ENCODE measurements at regions not wholly inside any gene's neighbourhood (a gene's known extent, or its start where the extent isn't known, plus 50 kb on each side); places are given as distances from the start of the nearest gene placed in this dataset.

DNA sequence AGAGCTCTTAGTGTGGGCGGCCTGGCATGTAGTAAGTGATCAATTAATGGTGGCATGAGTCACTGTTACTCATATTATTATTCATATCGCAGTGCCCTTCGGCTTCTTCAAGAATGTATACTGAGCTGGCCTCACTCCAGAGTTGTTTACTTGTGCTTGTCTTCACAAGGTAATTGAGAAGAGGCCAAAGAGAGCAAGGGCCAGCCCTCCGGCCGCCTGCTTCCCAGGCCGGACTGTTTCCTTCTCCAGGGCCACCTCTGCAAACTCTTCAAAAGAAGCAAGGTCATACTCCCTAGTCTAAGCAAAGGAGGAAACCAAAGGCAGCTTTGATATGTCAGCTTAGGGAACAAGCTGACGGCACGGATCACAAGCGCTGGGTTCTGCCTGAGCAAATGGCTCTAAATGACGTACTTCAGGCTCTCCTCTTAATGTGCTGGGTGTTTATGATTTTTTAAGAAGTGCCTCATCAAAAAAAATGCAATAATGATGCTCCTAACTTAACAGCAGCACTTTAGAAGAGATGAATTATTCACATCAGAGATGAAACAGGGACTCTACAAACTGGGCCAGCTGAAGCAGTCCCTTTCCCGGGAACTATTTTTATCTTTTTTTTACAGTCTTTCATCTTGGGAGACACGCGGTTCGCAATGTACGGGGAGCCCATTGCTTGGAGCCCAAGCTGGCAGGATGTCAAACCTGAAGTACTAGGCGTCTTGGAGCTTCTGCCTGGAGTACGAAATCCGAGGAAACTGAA lies 65.6 kb upstream of the DLK1 start:
- Histone ChIP-seq H3K4me2 (ENCODE audit: low read length) (no peak overlapping the region), H3K4me3 (ENCODE audit: low read length) (no peak overlapping the region), H3K9ac (ENCODE audit: low read depth, low read length) (no peak overlapping the region), H3K9me3 (replicated peaks; ENCODE audit: low read length) (no peaks in the 10 kb centered on the region), H3K36me3 (ENCODE audit: insufficient read depth, low read length) (no peaks in the 10 kb centered on the region), H3K4me1 (ENCODE audit: control insufficient read depth, insufficient read depth, low read length) (peaks cover 15% of the 10 kb centered on the region), H3K27me3 (ENCODE audit: control insufficient read depth, insufficient read depth, low read length) (peaks cover 19% of the 10 kb centered on the region)

DNA sequence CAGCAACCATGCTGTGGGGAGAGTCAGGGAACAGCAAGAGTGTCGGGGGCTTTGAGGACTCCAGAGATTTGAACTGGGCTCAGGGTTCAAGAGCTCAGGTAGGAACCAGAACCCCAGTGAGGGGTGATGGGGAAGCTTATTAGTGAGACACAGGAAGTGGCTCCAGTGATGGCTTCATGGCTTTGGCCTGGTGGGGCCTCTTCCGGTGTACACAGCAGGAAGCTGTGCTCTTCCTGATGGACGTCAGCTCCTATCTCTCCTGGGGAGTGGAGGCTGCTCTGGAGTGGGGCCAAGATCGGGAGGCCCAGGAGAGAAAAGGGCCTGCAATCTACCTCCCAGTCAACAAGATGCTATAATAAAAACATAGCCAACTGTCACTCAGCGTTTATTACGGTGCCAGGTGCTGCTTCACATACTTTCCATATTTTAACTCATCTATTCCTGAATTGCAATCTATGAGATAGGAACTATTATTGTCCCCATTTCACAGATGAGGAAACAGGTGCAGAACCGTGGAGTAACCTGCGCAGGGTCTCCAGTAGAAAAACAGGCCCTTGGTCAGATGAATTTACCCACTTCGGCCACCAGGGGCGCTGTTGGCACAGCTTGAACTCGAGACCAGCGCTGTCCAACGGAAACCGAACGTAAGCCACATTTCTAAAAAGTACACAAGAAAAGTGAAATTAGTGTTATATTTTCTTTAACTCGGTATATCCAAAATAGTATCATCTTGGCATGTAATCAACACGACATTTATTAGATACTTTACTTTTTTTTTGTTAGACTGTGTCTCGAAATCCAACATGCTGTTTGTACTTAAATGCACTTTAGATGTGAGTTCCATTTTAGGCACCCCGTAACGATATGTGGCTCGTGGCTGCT lies 63.6 kb upstream of the DLK1 start:
- H3K4me2 ChIP-seq (ENCODE audit: low read length), result no peak overlapping the region
- H3K4me3 ChIP-seq (ENCODE audit: low read length), result no peak overlapping the region
- peaks cover 20% of the 10 kb centered on the region for H3K4me1 ChIP-seq (ENCODE audit: control insufficient read depth, insufficient read depth, low read length)
- H3K9ac ChIP-seq (ENCODE audit: low read depth, low read length), result no peak overlapping the region
- no peaks in the 10 kb centered on the region for H3K9me3 ChIP-seq (replicated peaks; ENCODE audit: low read length)
- peaks cover 16% of the 10 kb centered on the region for H3K27me3 ChIP-seq (ENCODE audit: control insufficient read depth, insufficient read depth, low read length)
- no peaks in the 10 kb centered on the region for H3K36me3 ChIP-seq (ENCODE audit: insufficient read depth, low read length)

DNA sequence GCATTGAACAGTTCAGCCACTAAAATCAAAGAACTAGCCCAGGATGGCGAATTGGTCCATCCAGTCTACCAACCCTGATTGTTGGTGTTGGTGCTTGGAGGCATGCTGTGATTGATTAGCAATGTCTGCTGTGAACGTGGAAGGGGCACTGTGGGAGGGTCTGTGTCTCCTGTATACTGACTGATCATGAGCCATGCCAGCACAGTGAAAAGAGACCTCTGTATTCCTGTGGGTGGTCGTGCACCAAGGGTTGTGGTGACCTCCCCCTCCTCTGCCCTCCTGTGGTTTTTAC lies 63.0 kb upstream of the DLK1 start:
- H3K36me3 ChIP-seq (ENCODE audit: insufficient read depth, low read length), result no peaks in the 10 kb centered on the region
- H3K4me2 ChIP-seq (ENCODE audit: low read length), result no peak overlapping the region
- no peak overlapping the region for H3K4me3 ChIP-seq (ENCODE audit: low read length)
- H3K27me3 ChIP-seq (ENCODE audit: control insufficient read depth, insufficient read depth, low read length), result peaks cover 14% of the 10 kb centered on the region
- H3K4me1 ChIP-seq (ENCODE audit: control insufficient read depth, insufficient read depth, low read length), result peaks cover 20% of the 10 kb centered on the region
- H3K9me3 ChIP-seq (replicated peaks; ENCODE audit: low read length), result no peaks in the 10 kb centered on the region
- H3K9ac ChIP-seq (ENCODE audit: low read depth, low read length), result no peak overlapping the region

DNA sequence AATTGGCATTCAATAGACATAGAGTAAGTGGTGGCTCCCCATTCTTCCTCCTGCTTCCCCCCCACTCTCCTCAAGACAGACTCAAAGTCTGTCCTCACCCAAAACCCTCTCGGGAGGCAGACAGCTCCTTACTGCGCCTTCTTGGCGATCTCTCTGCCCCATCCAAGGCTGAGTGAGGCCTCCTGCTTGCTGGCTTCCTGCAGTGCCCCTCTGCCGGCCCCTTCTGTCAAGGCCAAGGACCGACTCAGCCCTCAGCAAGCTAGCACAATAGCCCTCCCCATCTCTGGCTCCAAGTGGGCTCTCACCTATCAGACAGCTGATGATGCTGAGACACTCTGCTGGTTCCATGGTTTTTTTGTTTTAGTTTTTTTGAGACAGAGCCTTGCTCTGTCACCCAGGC lies 62.5 kb upstream of the DLK1 start:
- H3K9ac ChIP-seq (ENCODE audit: low read depth, low read length), result no peak overlapping the region
- H3K27me3 ChIP-seq (ENCODE audit: control insufficient read depth, insufficient read depth, low read length), result peaks cover 17% of the 10 kb centered on the region
- H3K4me3 ChIP-seq (ENCODE audit: low read length), result no peak overlapping the region
- no peaks in the 10 kb centered on the region for H3K36me3 ChIP-seq (ENCODE audit: insufficient read depth, low read length)
- no peaks in the 10 kb centered on the region for H3K9me3 ChIP-seq (replicated peaks; ENCODE audit: low read length)
- no peak overlapping the region for H3K4me2 ChIP-seq (ENCODE audit: low read length)
- peaks cover 21% of the 10 kb centered on the region for H3K4me1 ChIP-seq (ENCODE audit: control insufficient read depth, insufficient read depth, low read length)

DNA sequence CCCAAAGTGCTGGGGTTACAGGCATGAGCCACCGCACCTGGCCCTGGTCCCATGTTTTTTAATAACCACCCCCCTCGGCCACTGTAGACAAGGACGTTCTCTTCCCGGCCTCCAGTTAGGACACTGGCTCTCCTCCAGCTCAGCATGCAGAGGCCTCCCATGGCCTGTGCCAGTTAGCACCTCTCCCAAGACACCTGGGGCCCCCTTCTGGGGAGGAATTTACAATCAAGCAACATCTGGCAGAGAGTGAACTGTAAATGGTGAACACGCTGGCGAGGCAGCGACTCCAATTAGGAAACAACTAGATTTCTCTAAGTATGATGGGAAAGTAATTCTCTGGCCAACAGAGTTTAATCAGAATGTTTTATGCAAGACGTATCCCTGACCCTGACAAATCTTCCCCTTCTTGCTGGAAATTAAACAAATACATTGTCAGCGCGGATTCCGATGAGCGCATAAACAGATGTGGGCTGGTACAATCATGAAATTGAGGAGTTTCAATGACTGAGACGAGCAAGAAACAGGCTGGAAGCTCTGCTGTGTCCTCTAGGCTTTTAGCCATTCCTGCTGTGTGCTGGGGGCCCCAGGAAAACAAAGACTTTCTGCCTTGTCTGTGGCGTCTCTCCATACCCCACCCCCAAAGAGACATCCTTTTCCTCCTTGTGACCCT lies 61.7 kb upstream of the DLK1 start:
- Histone ChIP-seq H3K9ac (ENCODE audit: low read depth, low read length) (no peak overlapping the region), H3K27me3 (ENCODE audit: control insufficient read depth, insufficient read depth, low read length) (peaks cover 24% of the 10 kb centered on the region), H3K4me3 (ENCODE audit: low read length) (peak overlapping the region; percentile 27), H3K4me2 (ENCODE audit: low read length) (peak overlapping the region; percentile 71), H3K36me3 (ENCODE audit: insufficient read depth, low read length) (no peaks in the 10 kb centered on the region), H3K9me3 (replicated peaks; ENCODE audit: low read length) (no peaks in the 10 kb centered on the region), H3K4me1 (ENCODE audit: control insufficient read depth, insufficient read depth, low read length) (peaks cover 28% of the 10 kb centered on the region)

DNA sequence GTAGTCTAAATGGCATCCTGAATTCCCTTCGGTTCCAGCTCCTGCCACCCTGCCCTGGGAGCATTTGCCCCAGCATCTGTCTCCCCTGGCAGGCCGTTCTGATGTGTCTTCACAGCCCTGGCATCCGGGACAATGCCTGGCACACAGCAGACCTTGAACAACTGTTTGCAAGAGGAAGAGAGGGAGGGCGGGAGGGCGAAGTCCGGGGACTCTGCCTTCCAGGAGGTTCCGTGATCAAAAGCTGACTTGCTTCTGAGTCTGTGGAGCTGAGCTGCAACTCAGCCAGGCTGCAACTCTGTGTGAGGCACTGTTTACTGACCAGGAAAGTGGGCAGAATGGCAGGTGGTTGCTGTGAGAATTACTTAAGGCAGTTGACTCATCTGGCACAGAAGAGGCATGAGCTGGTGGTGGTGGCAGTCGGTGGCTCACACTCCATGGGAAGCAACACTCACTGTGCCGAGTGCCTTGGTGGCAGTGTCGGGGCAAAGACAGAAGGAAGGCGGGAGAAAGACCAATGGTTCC lies 61.1 kb upstream of the DLK1 start:
- Histone ChIP-seq H3K36me3 (ENCODE audit: insufficient read depth, low read length) (no peaks in the 10 kb centered on the region), H3K9ac (ENCODE audit: low read depth, low read length) (no peak overlapping the region), H3K4me2 (ENCODE audit: low read length) (peak overlapping the region; percentile 71), H3K9me3 (replicated peaks; ENCODE audit: low read length) (no peaks in the 10 kb centered on the region), H3K27me3 (ENCODE audit: control insufficient read depth, insufficient read depth, low read length) (peaks cover 25% of the 10 kb centered on the region), H3K4me3 (ENCODE audit: low read length) (peak overlapping the region; percentile 27), H3K4me1 (ENCODE audit: control insufficient read depth, insufficient read depth, low read length) (peaks cover 33% of the 10 kb centered on the region)

DNA sequence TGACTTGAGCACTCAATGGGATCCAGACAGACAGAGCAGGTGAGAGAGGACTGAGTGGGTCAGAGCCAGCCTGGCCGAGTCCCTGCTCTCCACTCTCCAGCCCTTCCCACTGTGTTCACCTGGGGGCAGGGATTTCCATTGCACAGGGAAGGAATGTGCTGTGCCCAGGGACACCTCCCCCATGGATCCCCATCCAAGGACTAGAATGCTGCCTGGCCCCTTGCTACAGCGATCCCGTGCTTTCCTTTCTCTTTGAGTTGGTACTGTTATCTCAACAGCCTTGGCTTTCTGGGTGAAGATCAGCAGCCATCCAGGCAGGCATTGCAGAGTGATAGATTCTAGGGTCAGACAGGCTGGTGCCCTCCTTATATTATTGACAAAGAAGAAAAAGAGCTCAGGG lies 60.3 kb upstream of the DLK1 start:
- H3K27me3 ChIP-seq (ENCODE audit: control insufficient read depth, insufficient read depth, low read length), result peaks cover 25% of the 10 kb centered on the region
- H3K9me3 ChIP-seq (replicated peaks; ENCODE audit: low read length), result no peaks in the 10 kb centered on the region
- peaks cover 33% of the 10 kb centered on the region for H3K4me1 ChIP-seq (ENCODE audit: control insufficient read depth, insufficient read depth, low read length)

DNA sequence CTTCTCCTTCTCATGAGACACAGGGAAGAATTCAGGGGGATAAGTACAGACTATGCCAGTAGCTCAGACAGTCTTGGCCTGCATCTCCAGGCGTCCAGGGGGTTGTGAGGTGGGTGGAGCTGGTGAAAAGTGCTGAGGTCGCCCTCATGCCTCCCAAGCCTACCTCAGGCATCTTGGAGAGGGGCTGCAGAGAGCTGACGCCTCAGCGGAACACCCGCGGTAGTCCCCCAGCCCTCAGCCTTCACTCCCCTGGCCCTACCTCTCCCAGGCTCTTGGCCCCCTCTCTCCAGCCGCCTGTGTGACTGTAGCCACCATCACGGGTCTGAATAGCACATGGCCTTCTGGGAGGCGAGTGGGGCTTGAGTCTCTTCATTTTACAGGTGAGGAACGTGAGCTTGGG lies 59.8 kb upstream of the DLK1 start:
- H3K4me2 ChIP-seq (ENCODE audit: low read length), result no peak overlapping the region
- H3K9me3 ChIP-seq (replicated peaks; ENCODE audit: low read length), result no peaks in the 10 kb centered on the region
- H3K27me3 ChIP-seq (ENCODE audit: control insufficient read depth, insufficient read depth, low read length), result peaks cover 25% of the 10 kb centered on the region

More for the DNA sequence above, 60.3 kb upstream of the DLK1 start:
- Histone ChIP-seq H3K4me2 (ENCODE audit: low read length) (no peak overlapping the region), H3K9ac (ENCODE audit: low read depth, low read length) (no peak overlapping the region), H3K36me3 (ENCODE audit: insufficient read depth, low read length) (no peaks in the 10 kb centered on the region), H3K4me3 (ENCODE audit: low read length) (no peak overlapping the region)

DNA sequence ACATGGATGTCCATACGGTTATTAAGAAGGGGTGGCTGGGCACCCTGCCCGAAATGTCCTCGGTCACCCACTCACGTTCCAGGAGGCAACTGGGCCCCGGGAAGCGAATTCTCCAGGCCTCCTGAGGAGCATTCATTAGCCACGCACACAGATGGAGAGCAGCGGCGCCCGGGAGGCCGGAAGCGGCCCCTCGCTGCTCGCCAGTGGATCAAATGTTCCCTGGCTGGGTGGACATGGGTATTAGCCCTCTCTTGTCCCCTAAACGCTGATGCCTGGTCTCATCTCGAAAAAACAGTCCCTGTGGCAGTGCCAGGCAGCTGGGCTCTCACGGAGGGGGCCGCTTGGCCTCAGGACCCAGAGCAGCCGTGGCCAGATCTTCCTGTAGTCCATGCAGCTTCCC lies 59.0 kb upstream of the DLK1 start:
- Histone ChIP-seq H3K36me3 (ENCODE audit: insufficient read depth, low read length) (no peaks in the 10 kb centered on the region), H3K9me3 (replicated peaks; ENCODE audit: low read length) (no peaks in the 10 kb centered on the region), H3K4me3 (ENCODE audit: low read length) (no peak overlapping the region), H3K4me2 (ENCODE audit: low read length) (no peak overlapping the region), H3K4me1 (ENCODE audit: control insufficient read depth, insufficient read depth, low read length) (peaks cover 33% of the 10 kb centered on the region), H3K27me3 (ENCODE audit: control insufficient read depth, insufficient read depth, low read length) (peaks cover 33% of the 10 kb centered on the region), H3K9ac (ENCODE audit: low read depth, low read length) (no peak overlapping the region)

More for the DNA sequence above, 59.8 kb upstream of the DLK1 start:
- peaks cover 33% of the 10 kb centered on the region for H3K4me1 ChIP-seq (ENCODE audit: control insufficient read depth, insufficient read depth, low read length)
- H3K4me3 ChIP-seq (ENCODE audit: low read length), result no peak overlapping the region
- no peaks in the 10 kb centered on the region for H3K36me3 ChIP-seq (ENCODE audit: insufficient read depth, low read length)
- no peak overlapping the region for H3K9ac ChIP-seq (ENCODE audit: low read depth, low read length)

DNA sequence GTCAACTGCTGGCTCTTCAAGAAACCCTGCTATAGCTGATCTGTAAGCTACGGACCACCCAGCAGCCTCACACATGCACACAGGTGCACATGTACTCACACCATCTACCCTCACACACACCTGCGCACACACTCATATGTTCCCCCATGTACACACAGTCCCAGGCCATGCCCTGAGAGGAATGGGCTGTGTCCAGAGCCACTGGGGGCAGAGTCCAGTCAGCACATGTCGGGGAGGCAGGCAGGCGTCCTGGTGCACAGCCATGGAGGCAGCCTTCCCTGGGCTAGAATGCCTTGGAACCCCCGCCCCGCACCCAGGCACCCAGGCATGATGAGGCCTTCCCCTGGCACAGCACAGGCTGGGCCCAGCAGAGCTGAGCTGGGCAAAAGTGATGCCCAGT lies 58.3 kb upstream of the DLK1 start:
- H3K27me3 ChIP-seq (ENCODE audit: control insufficient read depth, insufficient read depth, low read length), result peaks cover 39% of the 10 kb centered on the region
- H3K9ac ChIP-seq (ENCODE audit: low read depth, low read length), result no peak overlapping the region
- H3K4me2 ChIP-seq (ENCODE audit: low read length), result no peak overlapping the region
- H3K4me3 ChIP-seq (ENCODE audit: low read length), result no peak overlapping the region
- H3K4me1 ChIP-seq (ENCODE audit: control insufficient read depth, insufficient read depth, low read length), result peaks cover 33% of the 10 kb centered on the region
- H3K36me3 ChIP-seq (ENCODE audit: insufficient read depth, low read length), result no peaks in the 10 kb centered on the region
- H3K9me3 ChIP-seq (replicated peaks; ENCODE audit: low read length), result no peaks in the 10 kb centered on the region

DNA sequence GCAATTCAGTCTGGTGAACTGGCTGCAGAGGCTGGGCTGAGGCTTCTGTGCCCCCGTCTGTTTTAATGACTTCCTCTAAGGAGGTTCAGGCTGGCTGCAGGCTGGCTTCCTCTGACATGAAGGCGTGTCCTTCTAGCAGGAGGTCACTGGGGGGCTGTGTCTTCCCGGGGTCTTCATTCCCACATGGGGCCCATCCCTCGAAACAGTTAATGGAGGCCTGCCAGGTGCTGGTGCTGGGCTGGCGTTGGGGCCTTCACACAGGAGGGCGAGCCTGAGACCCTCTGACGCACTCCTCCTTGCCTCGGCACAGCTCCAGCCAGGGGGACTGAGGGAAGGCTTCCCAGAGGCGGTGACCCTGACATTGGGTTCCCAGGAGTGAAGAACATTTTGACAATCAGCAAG lies 57.7 kb upstream of the DLK1 start:
- no peak overlapping the region for H3K9ac ChIP-seq (ENCODE audit: low read depth, low read length)
- H3K27me3 ChIP-seq (ENCODE audit: control insufficient read depth, insufficient read depth, low read length), result peaks cover 39% of the 10 kb centered on the region
- H3K4me3 ChIP-seq (ENCODE audit: low read length), result no peak overlapping the region
- no peak overlapping the region for H3K4me2 ChIP-seq (ENCODE audit: low read length)
- no peaks in the 10 kb centered on the region for H3K9me3 ChIP-seq (replicated peaks; ENCODE audit: low read length)
- no peaks in the 10 kb centered on the region for H3K36me3 ChIP-seq (ENCODE audit: insufficient read depth, low read length)
- peaks cover 33% of the 10 kb centered on the region for H3K4me1 ChIP-seq (ENCODE audit: control insufficient read depth, insufficient read depth, low read length)
